DMS114 treated with DMSO at 0.1 percent for 48 hours (cell line): ENCODE measurements at regions not wholly inside any gene's neighbourhood (a gene's known extent, or its start where the extent isn't known, plus 50 kb on each side); places are given as distances from the start of the nearest gene placed in this dataset.

Experiments used
- DNase-seq: peaks from one replicate; lab custom pipeline; 2025; ENCODE audit not compliant: unreplicated experiment; lab: John Stamatoyannopoulos, UW

GRCh38 chr3:18837137-18837755 lies 311.1 kb upstream of the KCNH8 start:
- DNase-seq: no peak

- DNase-seq: no peak
Observed at GRCh38 chr3:18835021-18835420, 313.3 kb upstream of the KCNH8 start.

DNA sequence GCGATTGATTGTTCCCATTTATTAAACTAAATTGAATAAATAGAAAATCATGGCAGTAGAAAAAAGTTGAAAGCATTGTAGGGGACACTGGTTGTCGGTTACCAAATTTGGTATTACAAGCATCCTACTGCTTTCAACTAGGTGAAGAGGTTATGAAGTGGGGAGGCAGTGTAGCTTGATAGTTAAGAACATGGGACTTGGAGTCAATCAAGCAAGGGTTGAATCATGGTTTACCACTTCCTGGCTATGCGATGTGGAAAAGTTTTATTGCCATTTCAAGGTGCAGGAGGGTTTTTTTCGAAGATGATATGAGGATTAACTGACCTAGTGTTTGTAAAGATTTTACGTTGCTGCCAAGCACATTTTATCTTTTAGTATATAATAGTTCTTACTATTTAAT lies 318.2 kb upstream of the KCNH8 start:
- no peak for DNase-seq

DNA sequence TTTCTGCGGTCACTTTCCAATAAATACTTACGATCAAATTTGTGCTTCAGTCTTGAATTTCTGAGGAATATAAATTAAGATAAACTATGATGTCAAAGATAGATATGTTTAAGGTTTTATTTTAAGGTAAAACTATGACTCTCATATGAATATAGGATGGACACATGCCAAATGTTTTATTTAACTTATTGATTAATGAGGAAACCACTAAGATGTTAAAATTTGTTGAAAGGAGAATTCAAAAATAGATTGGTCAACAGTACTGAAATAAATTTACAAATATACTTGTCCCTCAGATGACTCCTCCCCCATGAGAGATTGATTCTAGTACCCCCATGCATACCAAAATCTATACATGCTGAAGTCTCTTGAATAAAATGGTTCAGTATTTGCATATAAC lies 319.7 kb upstream of the KCNH8 start:
- no peak for DNase-seq

DNA sequence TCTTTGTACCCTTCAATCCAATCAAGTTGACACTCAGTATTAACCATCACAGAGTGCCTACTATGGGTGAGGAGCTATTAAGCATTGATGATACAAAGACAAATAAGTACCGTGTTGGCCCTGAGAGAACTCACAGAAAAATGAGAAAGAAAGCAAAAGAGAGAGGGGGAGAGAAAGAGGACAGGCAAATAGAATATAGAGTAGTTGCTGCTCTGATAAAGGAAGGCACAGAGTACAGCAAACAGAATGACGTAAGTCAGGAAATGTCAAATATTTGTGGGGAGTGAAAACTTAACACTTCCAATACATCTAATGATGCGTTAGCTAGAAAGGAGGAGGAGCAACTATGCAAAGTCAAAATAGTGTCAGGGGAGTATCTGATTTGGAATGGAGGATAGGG lies 320.6 kb upstream of the KCNH8 start:
- DNase-seq: no peak

DNA sequence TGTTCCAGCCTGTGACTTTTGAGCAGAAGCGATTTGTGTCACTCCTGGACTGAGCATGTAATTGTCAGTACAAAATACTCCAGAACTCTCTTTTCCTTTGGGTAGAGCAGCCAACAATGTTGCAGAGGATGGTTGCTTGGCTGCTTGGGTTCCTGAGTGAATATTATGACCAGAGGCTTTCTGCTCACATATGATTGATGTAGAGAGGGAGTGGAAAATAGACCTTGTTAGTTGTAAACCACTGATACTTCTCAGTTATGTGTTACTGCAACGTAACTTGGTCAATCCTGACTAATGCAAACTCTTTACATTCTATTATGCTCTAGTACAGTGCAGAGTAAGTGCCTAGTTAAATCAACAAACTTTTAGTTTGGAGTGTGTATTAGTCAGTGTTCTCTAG lies 322.6 kb upstream of the KCNH8 start:
- DNase-seq: no peak

- no peak for DNase-seq
Observed at GRCh38 chr3:18813300-18813699, 335.0 kb upstream of the KCNH8 start.

DNA sequence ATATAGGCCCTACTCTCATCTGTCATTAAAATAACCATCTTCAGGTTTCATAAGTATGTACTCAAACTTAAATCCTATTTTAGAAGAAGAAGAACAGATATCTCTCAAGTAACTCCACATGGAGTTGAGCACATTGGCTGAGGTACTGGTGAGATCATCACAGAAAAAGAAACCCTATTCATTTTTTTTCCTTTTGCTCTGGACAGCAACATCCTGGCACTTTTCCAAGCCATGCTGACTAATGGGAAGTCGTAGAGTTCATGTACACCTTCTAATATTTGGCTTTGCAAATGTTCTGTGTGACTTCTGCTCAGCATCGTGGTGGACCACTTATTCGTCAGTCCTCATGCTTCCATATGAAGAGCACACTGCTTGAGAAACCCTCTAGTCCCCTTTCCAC lies 336.0 kb upstream of the KCNH8 start:
- no peak for DNase-seq

DNA sequence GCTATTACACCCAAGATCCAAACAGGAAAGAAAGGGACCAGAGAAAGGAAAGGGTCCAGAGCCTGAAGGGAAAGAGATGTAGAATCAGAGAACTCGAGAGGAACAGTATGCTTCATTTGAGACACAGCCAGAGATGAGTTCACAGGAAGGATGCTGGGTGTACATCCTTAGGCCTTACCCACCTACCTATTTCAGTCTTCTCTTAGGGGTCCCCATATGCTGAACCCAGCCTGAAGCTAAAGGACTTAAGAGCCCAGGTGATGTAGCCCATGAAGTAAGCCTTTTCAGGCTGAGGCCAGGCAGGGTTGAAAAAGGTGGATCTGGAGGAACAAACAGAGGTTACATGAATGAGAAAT lies 338.0 kb upstream of the KCNH8 start:
- no peak for DNase-seq

DNA sequence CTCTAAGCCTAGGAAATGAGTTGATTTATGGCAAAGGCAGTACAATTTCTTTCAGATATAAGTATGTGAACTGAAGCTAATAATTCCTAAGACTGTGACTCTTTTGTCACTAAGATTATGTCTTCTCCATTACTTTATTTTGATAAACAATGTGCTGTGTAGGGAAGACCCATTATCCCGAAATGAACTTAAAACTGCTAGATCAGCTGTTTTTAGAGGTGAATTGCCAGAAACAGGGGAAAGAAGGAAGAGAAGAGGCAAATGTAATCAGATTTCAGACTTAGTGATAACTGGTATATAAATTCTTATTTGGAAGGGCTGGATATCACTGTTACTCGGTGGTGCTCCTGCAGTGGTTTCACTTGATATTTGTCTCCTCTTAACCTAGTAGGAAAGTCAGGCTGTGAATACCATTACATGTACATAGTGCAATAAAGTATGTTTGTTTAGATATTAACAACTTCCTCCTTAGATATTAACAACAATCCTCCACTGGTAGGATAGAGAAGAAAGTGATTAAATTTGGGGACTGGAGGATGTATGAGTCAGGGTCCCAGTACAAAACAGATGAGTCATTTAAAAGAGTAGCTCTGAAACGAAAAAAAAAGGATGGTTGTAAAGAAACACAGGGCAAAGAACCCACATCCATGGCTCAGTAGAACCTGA lies 338.5 kb upstream of the KCNH8 start:
- DNase-seq: no peak

DNA sequence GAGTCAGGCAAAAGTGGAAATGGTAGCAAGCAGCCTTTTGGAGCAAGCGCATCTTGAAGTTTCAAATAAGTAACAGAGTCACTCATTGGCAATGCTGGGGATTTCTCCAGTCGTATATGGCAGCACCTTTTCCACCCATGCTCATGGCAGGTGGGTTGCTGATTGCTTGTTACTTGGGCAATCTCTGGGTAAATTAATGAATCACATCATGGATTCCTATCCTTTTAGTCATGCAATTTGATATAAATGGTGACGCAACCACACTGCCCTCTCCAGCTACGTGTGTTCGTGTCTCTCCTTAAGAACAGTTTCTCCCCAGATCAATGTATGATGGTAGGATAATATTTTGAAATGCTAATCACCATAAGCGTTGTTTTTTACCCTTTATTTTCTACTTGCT lies 339.9 kb upstream of the KCNH8 start:
- DNase-seq: no peak

DNA sequence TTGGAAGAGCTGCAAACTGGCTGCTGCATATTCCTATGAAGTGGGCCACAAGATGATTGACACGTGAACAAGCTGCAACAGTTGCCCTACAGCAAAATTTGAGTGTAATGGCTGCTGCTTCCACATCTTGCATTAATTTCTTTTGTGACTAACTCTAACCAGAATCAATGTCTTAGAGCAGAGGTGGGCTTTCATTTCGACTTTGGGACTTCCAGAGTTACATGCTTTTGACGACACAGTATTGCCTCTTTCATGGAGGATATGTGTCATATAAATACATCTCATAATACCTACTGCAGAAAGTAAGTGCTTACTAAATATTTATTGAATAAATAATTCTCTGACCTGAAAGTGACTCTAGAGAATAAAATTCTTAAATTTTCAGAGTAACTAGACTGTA lies 340.7 kb upstream of the KCNH8 start:
- DNase-seq: no peak

DNA sequence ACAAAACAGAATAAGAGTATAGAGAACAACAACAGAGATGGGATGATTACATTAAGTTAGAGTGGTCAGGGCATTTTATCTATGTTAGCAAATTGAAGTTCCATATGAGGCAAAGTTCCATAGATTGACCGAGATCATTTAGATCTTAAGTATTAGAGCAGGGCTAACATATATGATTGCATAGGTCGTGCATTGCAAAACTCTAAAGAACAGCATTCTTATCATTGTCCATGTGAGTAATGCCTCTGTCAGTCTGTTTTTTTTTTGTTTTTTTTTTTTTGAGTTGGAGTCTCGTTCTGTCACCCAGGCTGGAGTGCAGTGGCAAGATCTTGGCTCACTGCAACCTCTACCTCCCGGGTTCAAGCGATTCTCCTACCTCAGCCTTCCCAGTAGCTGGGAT lies 341.7 kb upstream of the KCNH8 start:
- DNase-seq: no peak

DNA sequence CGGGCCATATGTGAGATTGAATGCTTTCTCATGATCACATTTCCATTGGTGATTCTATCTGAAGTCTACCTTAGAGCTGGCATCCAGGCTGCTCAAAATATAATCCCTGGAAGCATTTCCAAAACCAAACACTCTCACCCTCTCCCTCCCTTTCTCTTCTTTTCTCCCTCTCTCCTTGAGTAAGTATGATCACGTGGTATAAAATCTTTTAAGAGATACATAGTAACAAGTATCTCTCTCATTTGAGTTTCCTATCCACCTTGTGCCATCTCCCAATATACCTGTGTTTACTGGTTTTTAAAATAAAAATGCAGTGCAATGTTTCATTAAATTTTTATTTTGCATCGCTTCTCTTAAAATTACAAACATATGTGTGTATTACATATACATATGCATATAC lies 350.9 kb upstream of the KCNH8 start:
- DNase-seq: no peak

DNA sequence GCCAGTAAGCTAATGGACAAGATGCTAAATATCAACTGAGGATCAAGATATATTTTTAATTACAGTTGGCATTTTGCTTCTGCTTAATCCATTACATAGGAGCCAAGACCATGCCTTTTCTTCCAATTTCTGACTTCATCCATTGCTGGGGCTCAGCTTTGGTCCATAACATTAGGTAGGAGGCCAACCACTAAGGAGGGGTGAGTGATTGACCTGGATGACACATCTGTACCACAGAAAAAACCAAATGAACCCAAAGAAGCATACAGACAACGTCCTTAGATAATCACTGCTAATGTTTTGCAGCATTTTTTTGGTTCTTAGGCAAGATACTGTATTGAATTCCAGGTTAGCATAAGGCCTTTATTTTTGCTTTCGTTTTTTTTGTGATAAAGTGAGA lies 353.2 kb upstream of the KCNH8 start:
- DNase-seq: no peak

GRCh38 chr3:18791752-18792151 lies 356.6 kb upstream of the KCNH8 start:
- no peak for DNase-seq

DNA sequence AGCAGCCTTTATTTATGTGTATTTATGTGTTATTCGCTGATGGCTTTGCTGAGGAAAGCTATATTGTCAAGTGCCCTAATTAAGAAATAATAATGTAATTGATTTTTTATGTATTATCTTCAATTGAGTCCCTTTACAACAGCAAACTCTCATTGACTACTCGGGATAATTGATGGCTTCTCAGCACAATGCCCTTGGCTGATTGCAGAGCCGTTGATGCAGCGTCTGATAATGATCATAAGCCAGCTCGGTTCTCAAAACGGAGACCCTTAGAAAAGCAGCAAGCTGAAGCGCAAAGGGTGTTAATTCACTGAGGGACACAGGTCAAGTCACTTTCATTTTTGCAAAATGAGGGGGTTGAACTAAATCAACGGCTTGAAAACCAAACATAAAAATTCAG lies 357.1 kb upstream of the KCNH8 start:
- DNase-seq: no peak

GRCh38 chr3:18790384-18790783 lies 357.9 kb upstream of the KCNH8 start:
- DNase-seq: no peak

- no peak for DNase-seq
Observed at GRCh38 chr3:18789734-18790133, 358.6 kb upstream of the KCNH8 start.

DNA sequence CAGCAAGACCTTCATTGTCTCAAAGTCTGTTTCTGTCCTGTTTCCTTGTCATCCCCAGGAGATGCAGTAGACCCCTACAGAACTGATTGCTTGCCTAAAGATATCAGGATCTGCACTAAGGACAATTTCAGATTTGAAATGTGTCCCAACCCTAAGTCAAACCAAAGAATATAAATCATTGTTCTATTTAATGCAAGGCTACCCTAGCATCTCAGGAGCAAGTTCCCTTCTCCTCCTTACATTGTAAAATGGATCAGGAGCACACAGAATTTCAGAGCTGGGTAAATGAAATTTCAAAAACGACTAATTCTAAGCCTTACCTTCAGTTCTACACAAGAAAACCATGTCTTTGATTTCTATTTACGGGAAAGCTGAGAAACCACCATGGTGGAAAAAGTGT lies 360.9 kb upstream of the KCNH8 start:
- DNase-seq: no peak

- DNase-seq: no peak
Observed at GRCh38 chr3:18786650-18787323, 361.5 kb upstream of the KCNH8 start.

- no peak for DNase-seq
Observed at GRCh38 chr3:18782191-18782590, 357.1 kb upstream of the SATB1 start.

DNA sequence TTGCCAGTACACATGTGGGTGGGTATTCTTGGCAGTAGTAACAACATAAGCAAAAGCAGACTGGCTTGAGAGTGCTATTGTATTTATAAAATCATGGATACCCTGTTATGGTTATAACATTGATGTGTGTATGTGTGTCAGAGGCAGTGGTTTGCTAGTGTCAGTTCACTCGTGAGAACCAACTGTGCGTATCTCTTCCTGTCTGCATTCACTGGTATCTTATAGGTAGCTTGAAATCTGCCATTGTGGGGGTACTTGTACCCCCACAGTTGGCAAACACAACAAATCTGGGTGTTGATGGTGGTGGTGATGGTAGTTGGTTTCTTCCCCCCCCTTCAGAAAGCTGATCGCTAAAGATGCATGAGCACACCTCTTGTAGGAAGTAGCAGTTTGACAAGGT lies 355.8 kb upstream of the SATB1 start:
- no peak for DNase-seq
